IMR-90 (cell line): ENCODE measurements at regions not wholly inside any gene's neighbourhood (a gene's known extent, or its start where the extent isn't known, plus 50 kb on each side); places are given as distances from the start of the nearest gene placed in this dataset.

Experiments used
- ATAC-seq: fragments of 200-7000 bp; cut with Tn5 transposase; 2 replicates; pipeline ENCODE4 v1.9.1; 2020; ENCODE audit warnings: low read depth, mild to moderate bottlenecking, moderate library complexity
- BruUV-seq: library from RNA; stranded (reverse); fragments of 400-500 nt; replicated peaks from 2 replicates; lab custom pipeline; 2021; lab: Mats Ljungman, UMichigan
- CTCF ChIA-PET: fragments of 300-600 bp; formaldehyde crosslinking; extraction: SDS; loops from one replicate; lab custom pipeline; 2021; ENCODE audit warnings: antibody characterized with exemption; lab: Yijun Ruan, JAX
- POLR2A ChIA-PET: fragments of 300-600 bp; sonication (Branson Sonifier 250); formaldehyde crosslinking; loops from one replicate; lab custom pipeline; 2022; ENCODE audit warnings: antibody characterized with exemption; ENCODE audit not compliant: unreplicated experiment; lab: Charles Lee
- DNase-seq: peaks from one replicate; pipeline ENCODE4 v3.0.0; 2013
- H2AFZ ChIP-seq: replicated peaks from 2 replicates; pipeline ENCODE3; 2013; ENCODE audit warnings: low read length, mild to moderate bottlenecking; ENCODE audit not compliant: poor library complexity
- H2AK5ac ChIP-seq: 2 replicates; pipeline ENCODE4 v1.6.1; 2013; ENCODE audit warnings: low read depth, low read length, inconsistent platforms
- H2AK9ac ChIP-seq: replicated peaks from 2 replicates; pipeline ENCODE3; 2013; ENCODE audit warnings: mild to moderate bottlenecking, low read depth, low read length, moderate library complexity; ENCODE audit not compliant: poor library complexity
- H2BK120ac ChIP-seq: 2 replicates; pipeline ENCODE4 v1.6.1; 2013; ENCODE audit warnings: low read depth, low read length, inconsistent platforms
- H2BK15ac ChIP-seq: 3 replicates; pipeline ENCODE4 v1.6.1; 2013; ENCODE audit warnings: low read depth, low read length, inconsistent platforms
- H2BK20ac ChIP-seq: 2 replicates; pipeline ENCODE4 v1.6.1; 2013; ENCODE audit warnings: low read depth, mild to moderate bottlenecking, inconsistent platforms, low read length, moderate library complexity
- H2BK5ac ChIP-seq: 2 replicates; pipeline ENCODE4 v1.6.1; 2013; ENCODE audit warnings: mild to moderate bottlenecking, low read depth, low read length, inconsistent platforms; ENCODE audit not compliant: poor library complexity, severe bottlenecking
- H3K14ac ChIP-seq: replicated peaks from 2 replicates; pipeline ENCODE4 v1.6.1; 2013; ENCODE audit warnings: low read depth, low read length, inconsistent platforms
- H3K18ac ChIP-seq: 2 replicates; pipeline ENCODE4 v1.6.1; 2013; ENCODE audit warnings: low read depth, low read length, control low read depth
- H3K23ac ChIP-seq: 2 replicates; pipeline ENCODE4 v1.6.1; 2013; ENCODE audit warnings: low read depth, low read length, inconsistent platforms
- H3K27ac ChIP-seq: 2 replicates; pipeline ENCODE4 v1.5.1; 2013; ENCODE audit warnings: mild to moderate bottlenecking, control low read depth, low read length; ENCODE audit not compliant: insufficient read depth
- H3K27me3 ChIP-seq: 2 replicates; pipeline ENCODE4 v1.6.1; 2013; ENCODE audit warnings: low read length; ENCODE audit not compliant: control insufficient read depth, insufficient read depth
- H3K36me3 ChIP-seq: 2 replicates; pipeline ENCODE4 v1.6.1; 2013; ENCODE audit warnings: low read length, mixed read lengths; ENCODE audit not compliant: control insufficient read depth, insufficient read depth
- H3K4ac ChIP-seq: 2 replicates; pipeline ENCODE4 v1.6.1; 2013; ENCODE audit warnings: low read depth, low read length, inconsistent platforms
- H3K4me1 ChIP-seq: 2 replicates; pipeline ENCODE4 v1.6.1; 2013; ENCODE audit warnings: low read length, mixed read lengths; ENCODE audit not compliant: control insufficient read depth, insufficient read depth
- H3K4me2 ChIP-seq: 2 replicates; pipeline ENCODE4 v1.6.1; 2013; ENCODE audit warnings: low read depth, mild to moderate bottlenecking, control low read depth, low read length, moderate library complexity
- H3K4me3 ChIP-seq: 2 replicates; pipeline ENCODE4 v1.5.1; 2013; ENCODE audit warnings: low read depth, mild to moderate bottlenecking, control low read depth, low read length, moderate library complexity; ENCODE audit not compliant: insufficient read depth
- H3K56ac ChIP-seq: 2 replicates; pipeline ENCODE4 v1.6.1; 2013; ENCODE audit warnings: low read length, inconsistent platforms; ENCODE audit not compliant: insufficient read depth; ENCODE audit errors: extremely low read depth
- H3K79me1 ChIP-seq, 2 experiments: 2 replicates each; pipeline ENCODE4 v1.6.1; 2013; ENCODE audit warnings: low read length in 2 of 2, inconsistent platforms in 1 of 2, low read depth in 1 of 2
- H3K9ac ChIP-seq: 2 replicates; pipeline ENCODE4 v1.6.1; 2013; ENCODE audit warnings: low read depth, low read length, control low read depth
- H3K9me1 ChIP-seq: 2 replicates; pipeline ENCODE4 v1.6.1; 2013; ENCODE audit warnings: low read length, inconsistent platforms; ENCODE audit not compliant: insufficient read depth
- H3K9me3 ChIP-seq: 2 replicates; pipeline ENCODE4 v1.6.1; 2013; ENCODE audit warnings: low read length; ENCODE audit not compliant: control insufficient read depth, insufficient read depth
- H4K20me1 ChIP-seq: 2 replicates; pipeline ENCODE4 v1.6.1; 2013; ENCODE audit warnings: low read length, inconsistent platforms; ENCODE audit not compliant: insufficient read depth
- H4K5ac ChIP-seq: 2 replicates; pipeline ENCODE4 v1.6.1; 2013; ENCODE audit warnings: mild to moderate bottlenecking, low read depth, low read length, control low read depth
- H4K8ac ChIP-seq, 2 experiments: 2 replicates each; pipeline ENCODE4 v1.6.1; 2013; ENCODE audit warnings: low read depth in 2 of 2, low read length in 2 of 2, control low read depth in 1 of 2, inconsistent platforms in 1 of 2
- H4K91ac ChIP-seq: 2 replicates; pipeline ENCODE4 v1.6.1; 2013; ENCODE audit warnings: low read depth, low read length, inconsistent platforms; ENCODE audit not compliant: insufficient read depth
- CEBPB ChIP-seq: IDR thresholded peaks from 2 replicates; pipeline ENCODE4 v1.6.1; 2012; ENCODE audit warnings: low read depth, low read length, improper control_type of control experiment
- CHD1 ChIP-seq: IDR thresholded peaks from 2 replicates; pipeline ENCODE4 v1.6.1; 2012; ENCODE audit warnings: low read depth, low read length, improper control_type of control experiment
- CTCF ChIP-seq: conservative IDR thresholded peaks from 2 replicates; pipeline ENCODE4 v1.5.1; 2012; ENCODE audit warnings: mild to moderate bottlenecking, low read depth, low read length, improper control_type of control experiment
- SMC3 ChIP-seq: fragments of 150-350 bp; IDR thresholded peaks from 2 replicates; pipeline ENCODE4 v1.6.1; 2016; ENCODE audit warnings: low read depth, mild to moderate bottlenecking, antibody characterized with exemption, low read length, moderate library complexity
- WGBS, 2 experiments: methylation state at CpG; one replicate each; pipeline versions ENCODE4 v1.1.5 to v1.1.7; 2013; ENCODE audit warnings: missing lambda C conversion rate in 2 of 2; ENCODE audit not compliant: insufficient read length in 1 of 2; ENCODE audit errors: extremely low coverage in 2 of 2; 5-methylcytosine and 5-hydroxymethylcytosine counted together
- dilution Hi-C: fragments of 300-500 bp; cut with HindIII; formaldehyde crosslinking; loops from one replicate; pipeline ENCODE4 v1.14.3; 2018; ENCODE audit warnings: low sequenced_read_pairs; ENCODE audit not compliant: unreplicated experiment
- in situ Hi-C: fragments of 300-500 bp; cut with MboI; formaldehyde crosslinking; loops from 3 replicates; pipeline ENCODE4 v1.14.3; 2019; ENCODE audit warnings: low sequenced_read_pairs, inconsistent platforms, mixed read lengths
- intact Hi-C: fragments of 100-400 bp; cut with micrococcal nuclease; formaldehyde crosslinking; loops from 2 replicates; pipeline ENCODE4 v1.10.0; 2022

- CTCF ChIA-PET = interaction anchor here (1.0 kb wide), 1 partner anchor 10 kb away, joined by 3 read pairs; no protein-coding TSS in a partner anchor
- Histone ChIP-seq H3K18ac (no peak overlapping the region), H2AFZ (no peak overlapping the region), H2AK5ac (no peak overlapping the region), H4K5ac (no peak overlapping the region), H3K27ac (no peak overlapping the region), H4K91ac (no peak overlapping the region), H3K23ac (no peak overlapping the region), H3K4me2 (no peak overlapping the region), H3K4ac (no peak overlapping the region), H2AK9ac (no peak overlapping the region), H3K4me3 (no peak overlapping the region), H2BK5ac (no peak overlapping the region), H3K9me1 (no peaks in the 10 kb centered on the region), H3K27me3 (no peaks in the 10 kb centered on the region), H3K9ac (no peak overlapping the region), H3K79me1 (no peaks in the 10 kb centered on the region), H2BK120ac (no peak overlapping the region), H2BK15ac (no peak overlapping the region), H2BK20ac (no peak overlapping the region), H3K4me1 (no peaks in the 10 kb centered on the region), H4K8ac (no peak overlapping the region), H3K36me3 (no peaks in the 10 kb centered on the region), H4K20me1 (no peaks in the 10 kb centered on the region), H3K56ac (no peak overlapping the region), H3K9me3 (no peaks in the 10 kb centered on the region), H3K14ac (no peak overlapping the region)
- POLR2A ChIA-PET = no interaction called here
- dilution Hi-C loops = no loop called here
- WGBS, 2 experiments = no CpG with 5 or more reads among the region's 3 CpGs
- BruUV-seq = no TSS peak
- in situ Hi-C loops = no loop called here
- DNase-seq (no peak), ATAC-seq (no peak)
- intact Hi-C loops = no loop called here
- TF ChIP-seq CEBPB (no peak), CTCF (no peak), CHD1 (no peak), SMC3 (no peak)
Measured at GRCh38 chr2:188819792-188820191, 154.4 kb upstream of the COL3A1 start.
